HUES48 (cell line): ENCODE measurements at regions not wholly inside any gene's neighbourhood (a gene's known extent, or its start where the extent isn't known, plus 50 kb on each side); places are given as distances from the start of the nearest gene placed in this dataset.

ENCODE experiments used
- H3K27ac ChIP-seq: one replicate; pipeline ENCODE4 v1.7.0; 2013; ENCODE audit warnings: low read depth, low read length, inconsistent platforms
- H3K27me3 ChIP-seq: 2 replicates; pipeline ENCODE4 v1.6.1; 2013; ENCODE audit warnings: mild to moderate bottlenecking, low read length; ENCODE audit not compliant: control insufficient read depth, insufficient read depth
- H3K36me3 ChIP-seq: 2 replicates; pipeline ENCODE4 v1.6.1; 2013; ENCODE audit warnings: low read length; ENCODE audit not compliant: control insufficient read depth, insufficient read depth
- H3K4me1 ChIP-seq: 2 replicates; pipeline ENCODE4 v1.6.1; 2013; ENCODE audit warnings: mild to moderate bottlenecking, low read length; ENCODE audit not compliant: control insufficient read depth, insufficient read depth
- H3K4me3 ChIP-seq: 2 replicates; pipeline ENCODE4 v1.5.1; 2013; ENCODE audit warnings: mild to moderate bottlenecking, low read depth, low read length
- H3K9ac ChIP-seq: 2 replicates; pipeline ENCODE4 v1.6.1; 2013; ENCODE audit warnings: mild to moderate bottlenecking, low read depth, low read length, moderate library complexity
- H3K9me3 ChIP-seq: 2 replicates; pipeline ENCODE4 v1.6.1; 2013; ENCODE audit warnings: low read length; ENCODE audit not compliant: control insufficient read depth, insufficient read depth

GRCh38 chr18:27242392-27243047 is 57.4 kb upstream of the CHST9 start:
- Histone ChIP-seq H3K27me3 (no peaks in the 10 kb centered on the region), H3K9me3 (no peaks in the 10 kb centered on the region), H3K27ac (no peak overlapping the region)

GRCh38 chr18:27240383-27240782 is 55.3 kb upstream of the CHST9 start:
- no peaks in the 10 kb centered on the region for H3K27me3 ChIP-seq
- no peak overlapping the region for H3K4me3 ChIP-seq
- H3K36me3 ChIP-seq: no peaks in the 10 kb centered on the region
- H3K9me3 ChIP-seq: no peaks in the 10 kb centered on the region
- H3K27ac ChIP-seq: no peak overlapping the region
- H3K4me1 ChIP-seq: no peaks in the 10 kb centered on the region
- H3K9ac ChIP-seq: no peak overlapping the region

More at GRCh38 chr18:27242392-27243047, 57.4 kb upstream of the CHST9 start:
- Histone ChIP-seq H3K9ac (no peak overlapping the region), H3K36me3 (no peaks in the 10 kb centered on the region), H3K4me3 (no peak overlapping the region), H3K4me1 (no peaks in the 10 kb centered on the region)

GRCh38 chr18:27239669-27240068 is 54.6 kb upstream of the CHST9 start:
- Histone ChIP-seq H3K9me3 (no peaks in the 10 kb centered on the region), H3K27me3 (no peaks in the 10 kb centered on the region), H3K9ac (no peak overlapping the region), H3K27ac (no peak overlapping the region), H3K4me3 (no peak overlapping the region), H3K4me1 (no peaks in the 10 kb centered on the region), H3K36me3 (no peaks in the 10 kb centered on the region)

DNA sequence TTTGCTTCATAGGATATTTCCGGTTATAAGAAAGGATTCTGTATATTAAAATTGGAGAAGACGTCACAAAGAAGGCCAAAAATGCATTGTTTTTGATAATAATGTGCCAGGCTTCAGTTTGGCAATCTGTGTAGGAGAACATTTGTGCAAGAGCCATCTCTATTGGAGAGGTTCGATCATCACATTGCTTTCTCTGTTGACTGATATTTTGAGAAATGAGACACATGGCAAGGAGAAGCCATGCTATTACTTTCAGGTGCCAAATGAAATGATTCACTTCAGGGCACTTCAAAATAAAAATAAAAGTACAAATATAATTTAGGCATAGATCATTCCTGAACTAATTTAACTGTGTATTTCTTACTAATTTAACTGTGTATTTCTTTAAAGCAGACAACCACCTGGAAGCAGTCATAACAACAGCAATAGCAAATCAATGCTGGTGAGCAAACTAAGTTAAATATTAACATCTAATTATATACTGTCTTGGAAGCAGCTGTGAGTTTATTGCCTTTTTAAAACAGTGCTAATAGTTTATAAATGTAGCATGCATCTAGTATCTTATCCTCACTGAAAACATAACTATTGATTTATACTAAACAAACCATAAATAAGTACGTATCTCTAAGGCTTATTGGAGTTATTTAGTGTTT is 50.2 kb upstream of the CHST9 start:
- H3K9ac ChIP-seq: no peak overlapping the region
- no peak overlapping the region for H3K4me3 ChIP-seq
- H3K9me3 ChIP-seq: no peaks in the 10 kb centered on the region
- H3K36me3 ChIP-seq: no peaks in the 10 kb centered on the region
- no peak overlapping the region for H3K27ac ChIP-seq
- H3K27me3 ChIP-seq: no peaks in the 10 kb centered on the region
- peaks cover 19% of the 10 kb centered on the region for H3K4me1 ChIP-seq
